ENCODE measurements at regions not wholly inside any gene's neighbourhood (a gene's known extent, or its start where the extent isn't known, plus 50 kb on each side); places are given as distances from the start of the nearest gene placed in this dataset.

DNA sequence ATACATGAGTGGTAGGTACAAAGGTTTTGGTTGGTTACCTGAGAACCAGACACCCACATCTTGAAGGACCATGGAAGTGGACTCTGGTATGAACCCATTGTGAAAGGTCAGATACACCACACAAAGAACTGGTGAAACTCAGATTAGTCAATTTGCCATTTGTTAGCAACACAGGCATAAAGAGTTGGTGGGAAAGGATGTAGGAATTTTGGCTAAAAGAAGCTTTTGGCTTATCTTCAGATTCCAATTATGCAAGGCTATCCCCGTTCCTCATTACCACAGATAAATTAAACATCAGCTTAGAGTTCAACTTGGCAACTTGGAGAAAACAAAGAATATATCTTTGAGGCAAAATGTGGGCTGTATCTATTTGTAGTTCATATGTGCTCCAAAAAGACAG lies 87.0 kb upstream of the IRF2BP2 start:
- Histone ChIP-seq H3K36me3 (ENCODE audit: control insufficient read depth, insufficient read depth, low read length) (no peaks in the 10 kb centered on the region; the same call in 1 of the 2 replicates), H3K27me3 (replicated peaks; ENCODE audit: control insufficient read depth, insufficient read depth, low read length) (no peaks in the 10 kb centered on the region), H3K4me3 (replicated peaks; ENCODE audit: low read depth, low read length) (no peak overlapping the region)
- TF ChIP-seq, protein P1, sequence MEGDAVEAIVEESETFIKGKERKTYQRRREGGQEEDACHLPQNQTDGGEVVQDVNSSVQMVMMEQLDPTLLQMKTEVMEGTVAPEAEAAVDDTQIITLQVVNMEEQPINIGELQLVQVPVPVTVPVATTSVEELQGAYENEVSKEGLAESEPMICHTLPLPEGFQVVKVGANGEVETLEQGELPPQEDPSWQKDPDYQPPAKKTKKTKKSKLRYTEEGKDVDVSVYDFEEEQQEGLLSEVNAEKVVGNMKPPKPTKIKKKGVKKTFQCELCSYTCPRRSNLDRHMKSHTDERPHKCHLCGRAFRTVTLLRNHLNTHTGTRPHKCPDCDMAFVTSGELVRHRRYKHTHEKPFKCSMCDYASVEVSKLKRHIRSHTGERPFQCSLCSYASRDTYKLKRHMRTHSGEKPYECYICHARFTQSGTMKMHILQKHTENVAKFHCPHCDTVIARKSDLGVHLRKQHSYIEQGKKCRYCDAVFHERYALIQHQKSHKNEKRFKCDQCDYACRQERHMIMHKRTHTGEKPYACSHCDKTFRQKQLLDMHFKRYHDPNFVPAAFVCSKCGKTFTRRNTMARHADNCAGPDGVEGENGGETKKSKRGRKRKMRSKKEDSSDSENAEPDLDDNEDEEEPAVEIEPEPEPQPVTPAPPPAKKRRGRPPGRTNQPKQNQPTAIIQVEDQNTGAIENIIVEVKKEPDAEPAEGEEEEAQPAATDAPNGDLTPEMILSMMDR (IDR thresholded peaks at IDR 0.05; ENCODE audit: insufficient read depth, low read length, poor library complexity, severe bottlenecking): no peak
- DNase-seq (ENCODE audit: extremely low read depth, insufficient read length): no peak

DNA sequence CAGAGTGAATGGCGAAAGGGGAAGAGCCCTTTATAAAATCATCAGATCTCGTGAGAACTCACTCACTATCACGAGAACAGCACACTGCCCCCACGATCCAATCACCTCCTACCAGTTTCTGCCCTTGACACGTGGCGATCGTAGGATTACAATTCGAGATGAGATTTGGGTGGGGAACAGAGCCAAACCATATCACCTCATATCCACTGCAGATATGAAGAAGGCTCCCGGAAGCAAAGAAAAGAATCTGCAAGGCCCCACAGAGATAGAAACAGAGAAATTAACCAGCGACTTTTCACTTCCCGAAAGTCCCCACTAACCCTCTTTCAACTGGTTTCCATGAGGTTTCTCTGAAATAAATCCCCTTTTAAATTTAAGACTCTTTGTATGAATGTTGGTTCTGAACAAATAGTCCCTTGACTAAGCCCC lies 86.2 kb upstream of the IRF2BP2 start:
- H3K4me3 ChIP-seq (replicated peaks; ENCODE audit: low read depth, low read length): no peak overlapping the region
- TF ChIP-seq, protein P1 (IDR thresholded peaks at IDR 0.05; ENCODE audit: insufficient read depth, low read length, poor library complexity, severe bottlenecking): no peak
- H3K36me3 ChIP-seq (ENCODE audit: control insufficient read depth, insufficient read depth, low read length): no peaks in the 10 kb centered on the region; the same call in 1 of the 2 replicates
- H3K27me3 ChIP-seq (replicated peaks; ENCODE audit: control insufficient read depth, insufficient read depth, low read length): no peaks in the 10 kb centered on the region
- DNase-seq (ENCODE audit: extremely low read depth, insufficient read length): peak; percentile 63

DNA sequence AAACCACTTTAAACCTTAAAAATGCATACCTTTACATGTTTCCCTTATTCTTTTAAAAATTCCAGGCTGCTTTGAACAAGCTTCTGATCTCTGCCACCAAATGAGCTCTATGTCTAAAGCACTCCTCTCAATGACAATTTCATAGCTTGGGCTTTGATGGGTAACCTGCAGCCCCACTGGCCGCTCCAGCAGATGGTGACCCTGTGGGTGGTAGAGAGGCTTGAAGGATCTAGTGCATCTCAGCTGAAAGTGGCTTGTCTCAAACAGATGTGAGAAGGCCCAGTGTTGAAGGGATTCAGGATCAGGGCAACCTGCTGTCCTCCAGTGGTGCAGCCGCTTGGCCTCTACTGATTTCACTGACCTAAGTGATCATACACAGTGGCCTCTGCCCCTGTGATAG lies 84.7 kb upstream of the IRF2BP2 start:
- TF ChIP-seq, protein P1 (IDR thresholded peaks at IDR 0.05; ENCODE audit: insufficient read depth, low read length, poor library complexity, severe bottlenecking): no peak
- no peak for DNase-seq (ENCODE audit: extremely low read depth, insufficient read length)

DNA sequence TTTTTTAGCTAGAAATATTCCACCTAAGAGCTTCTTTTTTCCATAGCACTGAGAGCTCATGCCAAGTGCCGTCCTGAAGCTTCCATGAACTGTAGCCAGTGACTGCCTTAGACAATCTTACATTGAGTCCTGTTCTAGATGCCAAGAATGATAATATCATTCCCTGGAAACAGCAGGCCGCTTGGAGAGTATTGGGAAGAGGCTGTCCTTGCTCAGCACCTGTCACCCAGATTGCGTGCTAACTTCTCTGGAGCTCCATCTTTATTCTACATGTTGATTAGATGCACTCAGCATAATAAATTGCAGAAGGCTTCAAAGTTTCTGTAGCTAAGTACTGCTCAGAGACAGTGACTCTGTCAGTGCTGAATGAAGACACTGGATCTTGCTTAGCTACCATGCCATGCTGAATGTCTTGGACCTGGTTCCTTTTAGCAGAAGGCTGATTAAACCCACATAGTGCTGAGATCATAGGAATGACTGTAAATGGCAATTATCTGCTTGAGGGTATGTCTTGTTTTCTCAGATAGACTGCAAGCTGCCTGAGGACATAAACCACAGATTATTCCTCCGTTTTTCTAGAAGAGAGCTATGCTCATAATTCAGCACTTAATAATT lies 83.1 kb upstream of the IRF2BP2 start:
- TF ChIP-seq, protein P1 (IDR thresholded peaks at IDR 0.05; ENCODE audit: insufficient read depth, low read length, poor library complexity, severe bottlenecking): no peak
- no peak for DNase-seq (ENCODE audit: extremely low read depth, insufficient read length)

More for the DNA sequence above, 84.7 kb upstream of the IRF2BP2 start:
- no peak overlapping the region for H3K4me3 ChIP-seq (replicated peaks; ENCODE audit: low read depth, low read length)
- H3K36me3 ChIP-seq (ENCODE audit: control insufficient read depth, insufficient read depth, low read length): no peaks in the 10 kb centered on the region; the same call in 1 of the 2 replicates
- no peaks in the 10 kb centered on the region for H3K27me3 ChIP-seq (replicated peaks; ENCODE audit: control insufficient read depth, insufficient read depth, low read length)

DNA sequence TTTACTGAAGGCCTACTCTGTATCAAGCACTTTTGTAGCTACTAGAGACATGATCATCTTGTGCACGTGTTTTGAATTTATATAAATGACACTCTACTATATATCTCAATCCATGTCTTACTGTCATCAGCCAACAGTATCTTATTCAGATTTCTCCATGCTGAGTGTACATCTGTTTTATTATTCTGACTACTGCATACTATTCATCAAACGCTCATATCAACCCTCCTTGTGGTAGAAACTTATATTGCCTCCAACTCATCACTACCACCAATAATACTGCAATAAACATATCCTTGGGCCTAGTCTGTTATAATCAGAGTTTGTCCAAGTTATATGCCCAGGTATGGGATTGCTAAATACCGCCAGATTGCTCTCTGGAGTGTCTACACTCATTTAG lies 81.6 kb upstream of the IRF2BP2 start:
- Histone ChIP-seq H3K27me3 (replicated peaks; ENCODE audit: control insufficient read depth, insufficient read depth, low read length) (no peaks in the 10 kb centered on the region), H3K4me3 (replicated peaks; ENCODE audit: low read depth, low read length) (no peak overlapping the region), H3K36me3 (ENCODE audit: control insufficient read depth, insufficient read depth, low read length) (no peaks in the 10 kb centered on the region; the same call in 1 of the 2 replicates)
- TF ChIP-seq, protein P1 (IDR thresholded peaks at IDR 0.05; ENCODE audit: insufficient read depth, low read length, poor library complexity, severe bottlenecking): no peak
- no peak for DNase-seq (ENCODE audit: extremely low read depth, insufficient read length)

More for the DNA sequence above, 83.1 kb upstream of the IRF2BP2 start:
- Histone ChIP-seq H3K36me3 (ENCODE audit: control insufficient read depth, insufficient read depth, low read length) (no peaks in the 10 kb centered on the region; the same call in 1 of the 2 replicates), H3K4me3 (replicated peaks; ENCODE audit: low read depth, low read length) (no peak overlapping the region), H3K27me3 (replicated peaks; ENCODE audit: control insufficient read depth, insufficient read depth, low read length) (no peaks in the 10 kb centered on the region)

Measured in GM06990 (cell line).